OCI-LY3 (cell line): ENCODE measurements at regions not wholly inside any gene's neighbourhood (a gene's known extent, or its start where the extent isn't known, plus 50 kb on each side); places are given as distances from the start of the nearest gene placed in this dataset.

ENCODE experiments used
- EZH2phosphoT487 ChIP-seq: fragments of 200-600 bp; shearing (Covaris generic); IDR thresholded peaks from 2 replicates; pipeline ENCODE4 v1.6.1; 2018; ENCODE audit warnings: antibody characterized with exemption, mixed run types, low read depth
- TF ChIP-seq, protein P1 (sequence below): fragments of 200-600, 300-600 bp; sonication (generic); IDR thresholded peaks from 2 replicates; pipeline ENCODE4 v1.5.1; 2014; ENCODE audit warnings: antibody characterized with exemption, low read length, low read depth

DNA sequence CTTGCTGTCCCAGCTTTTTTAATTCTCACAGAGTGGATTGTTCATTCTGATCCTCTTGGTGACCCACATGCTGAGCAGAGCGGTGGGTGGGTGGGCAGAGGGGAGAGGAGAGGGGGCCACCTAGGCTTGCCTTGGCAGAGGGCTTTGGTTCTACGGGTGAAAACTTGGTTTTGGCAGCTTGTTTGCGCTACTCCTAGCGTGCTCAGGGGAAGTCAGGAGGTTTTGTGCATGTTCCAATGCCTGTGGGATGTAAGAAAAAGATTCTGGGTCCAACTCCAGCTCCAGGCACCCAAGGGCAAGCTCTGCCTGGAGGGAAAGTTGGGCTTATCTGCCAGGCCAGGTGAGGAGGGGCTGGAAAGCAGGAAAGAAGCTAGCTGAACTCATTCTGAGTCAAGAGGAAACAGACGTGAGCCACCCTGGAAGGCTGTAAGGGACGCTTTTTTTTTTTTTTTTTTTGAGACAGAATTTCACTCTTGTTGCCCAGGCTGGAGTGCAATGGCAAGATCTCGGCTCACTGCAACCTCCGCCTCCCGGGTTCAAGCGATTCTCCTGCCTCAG is 169.1 kb downstream of the WSCD1 start:
- TF ChIP-seq, protein P1, sequence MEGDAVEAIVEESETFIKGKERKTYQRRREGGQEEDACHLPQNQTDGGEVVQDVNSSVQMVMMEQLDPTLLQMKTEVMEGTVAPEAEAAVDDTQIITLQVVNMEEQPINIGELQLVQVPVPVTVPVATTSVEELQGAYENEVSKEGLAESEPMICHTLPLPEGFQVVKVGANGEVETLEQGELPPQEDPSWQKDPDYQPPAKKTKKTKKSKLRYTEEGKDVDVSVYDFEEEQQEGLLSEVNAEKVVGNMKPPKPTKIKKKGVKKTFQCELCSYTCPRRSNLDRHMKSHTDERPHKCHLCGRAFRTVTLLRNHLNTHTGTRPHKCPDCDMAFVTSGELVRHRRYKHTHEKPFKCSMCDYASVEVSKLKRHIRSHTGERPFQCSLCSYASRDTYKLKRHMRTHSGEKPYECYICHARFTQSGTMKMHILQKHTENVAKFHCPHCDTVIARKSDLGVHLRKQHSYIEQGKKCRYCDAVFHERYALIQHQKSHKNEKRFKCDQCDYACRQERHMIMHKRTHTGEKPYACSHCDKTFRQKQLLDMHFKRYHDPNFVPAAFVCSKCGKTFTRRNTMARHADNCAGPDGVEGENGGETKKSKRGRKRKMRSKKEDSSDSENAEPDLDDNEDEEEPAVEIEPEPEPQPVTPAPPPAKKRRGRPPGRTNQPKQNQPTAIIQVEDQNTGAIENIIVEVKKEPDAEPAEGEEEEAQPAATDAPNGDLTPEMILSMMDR = no peak
- no peak for TF ChIP-seq EZH2phosphoT487
